ENCODE measurements at regions not wholly inside any gene's neighbourhood (a gene's known extent, or its start where the extent isn't known, plus 50 kb on each side); places are given as distances from the start of the nearest gene placed in this dataset.
"Not testable (repeated sequence)": the region's sequence is repeated elsewhere in the genome, so short reads cannot be mapped to it uniquely, and the experiment has no call there.

DNA sequence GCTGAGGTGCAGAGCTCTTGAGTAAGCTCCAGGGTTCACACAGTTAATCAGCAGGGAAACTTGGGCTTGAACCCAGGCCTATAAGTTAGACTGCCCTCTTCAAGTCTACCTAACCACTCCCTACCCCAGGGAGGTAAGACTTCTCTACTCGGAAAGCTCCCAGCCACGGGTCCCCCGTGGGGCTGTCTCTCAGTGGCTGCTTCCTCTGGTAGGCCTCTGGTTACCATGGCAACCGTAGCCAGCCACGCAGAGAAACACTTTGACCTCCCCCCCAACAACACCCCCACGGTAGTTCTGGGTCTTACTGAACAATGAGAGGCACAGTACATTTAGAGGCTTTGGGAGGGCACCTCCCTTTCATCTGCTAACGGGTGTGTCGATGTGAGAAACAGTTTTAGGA lies 245.2 kb downstream of the AACS start:
- no peak for DNase-seq (ENCODE audit: low read depth, low spot score)

GRCh38 chr12:125311050-125311449 lies 245.8 kb downstream of the AACS start:
- DNase-seq (ENCODE audit: low read depth, low spot score), result no peak

- DNase-seq (ENCODE audit: low read depth, low spot score), result no peak
Observed at GRCh38 chr12:125312471-125312870, 247.2 kb downstream of the AACS start.

GRCh38 chr12:125314051-125314755 lies 249.0 kb downstream of the AACS start:
- peak; percentile 18 for DNase-seq (ENCODE audit: low read depth, low spot score)

- DNase-seq (ENCODE audit: low read depth, low spot score), result no peak
Observed at GRCh38 chr12:125315771-125316170, 250.5 kb downstream of the AACS start.

GRCh38 chr12:125320177-125320576 lies 254.9 kb downstream of the AACS start:
- DNase-seq (ENCODE audit: low read depth, low spot score), result no peak

DNA sequence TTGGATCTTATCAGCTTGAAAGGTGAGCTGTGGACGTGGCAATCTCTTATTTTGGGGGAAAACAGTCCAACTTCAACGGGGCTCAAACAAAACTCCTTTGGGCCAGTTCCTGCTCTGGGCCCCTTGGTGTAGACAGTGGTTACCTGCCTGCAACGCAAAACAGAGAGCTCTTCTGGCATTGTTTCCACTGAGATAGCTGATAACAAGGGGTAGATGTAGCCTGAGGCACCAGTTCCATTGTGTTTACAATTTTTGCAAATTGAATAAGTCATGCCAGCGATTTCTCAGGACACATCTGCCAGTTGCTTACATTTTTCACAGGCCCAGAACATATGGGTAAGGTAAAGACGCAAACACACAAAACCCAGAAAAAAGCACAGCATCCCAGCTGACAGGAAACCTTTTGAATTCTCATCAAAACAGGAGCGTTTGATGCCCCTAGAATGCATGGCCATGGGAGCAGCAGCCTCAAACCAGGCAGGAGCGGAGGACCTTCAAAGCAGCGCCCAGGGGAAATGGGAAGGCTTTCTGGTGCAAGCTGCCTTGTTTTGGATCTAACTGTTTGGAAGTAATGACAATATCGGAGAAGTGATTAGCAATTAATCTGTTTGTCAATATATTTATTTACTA lies 259.7 kb downstream of the AACS start:
- DNase-seq (ENCODE audit: low read depth, low spot score), result no peak

GRCh38 chr12:125329239-125330102 lies 264.2 kb downstream of the AACS start:
- DNase-seq (ENCODE audit: low read depth, low spot score), result peak; percentile 17

GRCh38 chr12:125330645-125331341 lies 265.6 kb downstream of the AACS start:
- DNase-seq (ENCODE audit: low read depth, low spot score), result peak; percentile 82

GRCh38 chr12:125331342-125332052 lies 266.3 kb downstream of the AACS start:
- DNase-seq (ENCODE audit: low read depth, low spot score), result no peak

DNA sequence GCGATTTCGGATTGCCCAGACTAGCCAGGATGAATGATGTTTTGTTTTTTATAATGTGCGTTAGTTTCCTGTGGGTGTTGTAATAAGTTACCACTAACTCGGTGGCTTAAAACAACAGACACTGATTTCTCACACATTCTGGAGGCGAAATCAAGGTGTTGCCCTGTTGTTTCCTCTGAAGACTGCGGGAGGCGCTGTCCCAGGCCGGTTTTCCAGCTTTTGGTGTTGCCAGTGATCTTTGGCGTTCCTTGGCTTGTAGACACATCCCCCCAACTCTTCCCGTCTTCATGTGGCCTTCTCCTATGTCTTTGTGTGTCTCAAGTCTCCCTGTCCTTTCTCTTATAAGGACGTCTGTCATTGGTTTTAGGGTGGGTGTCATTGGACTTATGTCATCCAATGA lies 267.7 kb downstream of the AACS start:
- DNase-seq (ENCODE audit: low read depth, low spot score), result no peak

DNA sequence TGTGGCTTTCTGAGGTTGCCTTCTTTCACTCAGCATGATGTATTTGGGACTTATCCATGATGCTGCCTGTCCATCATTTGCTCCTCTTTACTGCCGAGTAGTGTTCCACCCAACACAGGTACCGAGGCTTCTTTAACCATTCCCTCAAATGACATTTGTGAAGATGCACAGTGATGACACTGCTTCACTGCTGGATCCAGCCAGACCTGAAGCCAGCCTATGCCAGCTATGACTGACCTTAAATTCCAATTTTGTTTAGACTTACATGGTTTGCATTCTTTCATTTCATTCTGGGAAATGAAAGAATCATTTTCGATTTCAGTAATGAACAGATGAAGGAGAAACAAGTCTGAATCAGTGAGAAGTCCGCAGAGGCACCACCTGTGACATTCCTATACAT lies 271.0 kb downstream of the AACS start:
- no peak for DNase-seq (ENCODE audit: low read depth, low spot score)

DNA sequence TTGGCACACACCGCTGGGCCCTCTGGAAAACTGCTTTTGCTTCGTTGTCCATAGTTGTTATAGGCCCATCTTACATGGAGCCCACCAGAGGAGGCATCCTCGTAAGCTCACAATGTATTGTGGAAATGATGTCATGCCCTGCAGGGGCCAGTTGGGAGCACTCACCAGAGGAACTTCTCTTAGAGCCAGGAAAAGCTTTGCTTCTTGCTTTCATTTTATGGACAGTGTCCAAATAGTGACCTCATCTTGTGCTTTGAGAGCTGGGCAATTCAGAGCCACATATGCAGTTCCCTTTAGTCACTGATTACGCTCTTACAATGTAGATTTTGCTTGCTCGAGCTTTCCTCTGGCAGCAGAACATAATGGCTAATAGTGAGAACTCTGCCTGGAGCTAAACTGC lies 275.6 kb downstream of the AACS start:
- DNase-seq (ENCODE audit: low read depth, low spot score), result peak; percentile 94

- DNase-seq (ENCODE audit: low read depth, low spot score), result no peak
Observed at GRCh38 chr12:125341422-125341821, 276.2 kb downstream of the AACS start.

GRCh38 chr12:125343649-125344048 lies 278.4 kb downstream of the AACS start:
- no peak for DNase-seq (ENCODE audit: low read depth, low spot score)

DNA sequence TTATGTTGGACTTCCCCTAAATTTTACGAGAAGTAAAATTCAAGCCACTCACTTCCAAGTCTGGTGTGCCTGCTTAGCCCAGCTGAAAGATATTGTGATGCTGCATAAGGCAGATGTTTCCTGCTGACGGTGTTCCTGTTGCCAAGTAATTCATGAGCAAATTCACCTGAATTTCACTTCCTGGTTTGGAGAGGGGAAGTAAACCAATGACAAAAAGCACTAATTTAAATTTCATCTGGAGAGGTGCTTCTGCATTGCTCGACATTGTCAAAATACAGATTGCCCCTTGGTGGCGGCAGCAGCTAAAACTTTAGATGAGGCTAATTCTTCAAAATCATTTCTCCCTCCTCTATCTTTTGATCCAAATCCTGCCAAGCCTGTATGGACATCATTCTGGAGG lies 281.1 kb downstream of the AACS start:
- no peak for DNase-seq (ENCODE audit: low read depth, low spot score)

- DNase-seq (ENCODE audit: low read depth, low spot score), result no peak
Observed at GRCh38 chr12:125351788-125352187, 286.6 kb downstream of the AACS start.

DNA sequence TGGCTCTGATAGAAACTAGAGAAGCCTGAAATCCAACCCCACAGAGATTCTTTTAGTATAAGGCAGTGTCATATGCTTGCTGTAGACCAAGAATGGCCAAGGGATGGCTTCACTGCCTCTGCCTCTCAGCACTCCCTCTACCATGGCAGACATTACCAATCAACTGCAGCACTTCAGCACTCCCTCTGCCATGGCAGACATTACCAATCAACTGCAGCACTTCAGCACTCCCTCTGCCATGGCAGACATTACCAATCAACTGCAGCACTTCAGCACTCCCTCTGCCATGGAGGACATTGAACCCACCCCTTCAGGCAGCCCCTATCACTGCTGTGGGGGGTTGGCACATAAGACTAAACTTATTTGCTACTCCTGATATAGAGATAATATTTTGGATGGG lies 287.8 kb downstream of the AACS start:
- not testable (repeated sequence) for DNase-seq (ENCODE audit: low read depth, low spot score)

GRCh38 chr12:125353871-125354270 lies 288.6 kb downstream of the AACS start:
- no peak for DNase-seq (ENCODE audit: low read depth, low spot score)

DNA sequence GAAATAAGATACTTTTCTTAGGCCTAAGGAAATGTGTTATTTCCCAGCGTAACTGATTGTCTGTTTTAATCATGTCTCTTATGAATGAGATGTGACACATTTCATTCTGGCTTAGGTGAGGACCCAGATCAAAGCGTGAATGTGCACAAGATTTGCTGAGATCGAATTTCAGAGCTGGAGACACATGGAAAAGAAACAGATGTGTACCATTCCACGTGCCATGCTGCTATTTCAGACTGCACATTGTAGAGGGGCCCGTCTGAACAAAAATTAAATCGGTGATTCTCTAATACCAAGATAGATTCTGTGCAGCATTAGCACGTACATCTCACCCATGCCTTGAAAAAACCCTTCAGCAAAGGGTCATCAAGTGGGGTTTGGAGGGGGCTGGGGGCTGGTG lies 290.4 kb downstream of the AACS start:
- no peak for DNase-seq (ENCODE audit: low read depth, low spot score)

DNA sequence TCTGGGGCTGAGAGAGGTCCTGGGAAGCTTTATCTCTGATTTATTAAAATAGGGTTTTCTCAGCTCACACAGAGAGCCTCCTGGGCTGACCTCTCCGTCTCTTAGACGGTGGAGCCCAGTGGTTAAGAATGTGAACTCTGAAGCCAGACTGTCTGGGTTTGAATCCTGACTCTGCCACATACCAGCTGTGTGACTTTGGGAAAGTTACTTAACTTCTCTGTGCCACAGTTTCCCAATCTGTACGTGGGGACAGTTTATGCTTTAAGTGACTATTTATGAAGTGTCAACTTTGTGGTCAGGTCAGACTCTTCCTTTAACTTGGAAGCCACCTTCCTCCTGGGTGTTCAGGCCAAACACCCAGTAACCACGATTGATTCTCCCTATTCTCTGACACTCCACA lies 290.9 kb downstream of the AACS start:
- DNase-seq (ENCODE audit: low read depth, low spot score), result no peak
